HG02885 (cell line): ENCODE measurements at regions not wholly inside any gene's neighbourhood (a gene's known extent, or its start where the extent isn't known, plus 50 kb on each side); places are given as distances from the start of the nearest gene placed in this dataset.

Experiments
- ATAC-seq: cut with Tn5 transposase; IDR thresholded peaks from one replicate; pipeline ENCODE4 v1.9.1; 2021; ENCODE audit warnings: mild to moderate bottlenecking; ENCODE audit not compliant: unreplicated experiment, poor library complexity

DNA sequence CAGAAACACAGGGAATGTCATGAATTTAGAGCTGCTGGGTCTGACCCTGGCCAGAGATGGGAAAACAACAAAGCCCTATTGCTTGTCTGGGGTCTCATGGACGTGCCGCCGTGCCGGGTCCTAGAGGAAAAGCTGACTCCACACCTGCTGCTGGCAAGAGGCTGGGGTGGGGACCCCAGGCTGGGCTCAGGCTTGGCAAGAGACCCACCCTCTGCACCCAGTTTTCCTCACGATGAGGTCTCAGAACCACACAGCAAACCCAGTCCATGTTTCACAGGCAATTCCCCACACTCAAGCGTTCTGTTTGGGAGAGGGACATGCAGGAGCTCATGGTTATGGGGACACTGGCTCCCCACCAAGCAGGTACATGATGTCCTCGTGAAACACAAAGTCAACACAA, 367.3 kb upstream of the SALL3 start:
- ATAC-seq, result no peak

DNA sequence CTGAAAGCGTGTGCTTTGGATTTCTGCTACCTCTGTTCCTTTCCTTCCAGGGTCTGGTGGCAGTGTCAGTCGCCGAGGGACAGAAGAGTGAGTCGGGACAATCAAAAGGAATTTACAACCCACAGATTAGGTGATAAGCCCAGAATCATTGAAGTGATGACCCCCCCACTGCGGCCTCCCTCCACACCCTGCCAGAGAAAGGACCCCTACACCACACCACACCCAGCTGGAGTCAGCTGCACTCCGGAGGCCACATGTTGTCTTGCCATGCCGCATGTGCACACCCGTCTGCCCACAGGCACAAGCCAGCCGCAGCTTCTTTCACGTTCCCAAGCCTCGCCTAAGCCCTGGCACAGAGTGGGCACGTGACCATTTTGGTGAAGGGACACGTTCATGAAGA, 366.8 kb upstream of the SALL3 start:
- ATAC-seq, result no peak

DNA sequence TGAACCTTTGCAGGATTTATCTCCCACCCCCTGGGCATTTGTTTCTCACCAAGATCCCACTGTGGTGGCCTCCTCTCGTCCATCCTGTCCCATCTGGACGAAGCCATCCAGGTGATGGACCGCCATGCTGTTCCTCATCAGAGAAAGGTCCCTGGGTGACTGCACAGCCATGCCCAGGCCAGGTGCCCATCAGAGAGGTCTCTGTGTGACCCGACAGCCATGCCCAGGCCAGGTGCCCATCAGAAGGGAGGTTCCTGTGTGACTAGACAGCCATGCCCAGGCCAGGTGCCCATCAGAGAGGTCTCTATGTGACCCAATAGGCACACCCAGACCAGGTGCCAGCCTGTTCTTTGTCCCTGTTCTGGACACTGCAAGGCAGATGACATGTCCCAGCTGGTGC, 360.9 kb upstream of the SALL3 start:
- ATAC-seq, result no peak

DNA sequence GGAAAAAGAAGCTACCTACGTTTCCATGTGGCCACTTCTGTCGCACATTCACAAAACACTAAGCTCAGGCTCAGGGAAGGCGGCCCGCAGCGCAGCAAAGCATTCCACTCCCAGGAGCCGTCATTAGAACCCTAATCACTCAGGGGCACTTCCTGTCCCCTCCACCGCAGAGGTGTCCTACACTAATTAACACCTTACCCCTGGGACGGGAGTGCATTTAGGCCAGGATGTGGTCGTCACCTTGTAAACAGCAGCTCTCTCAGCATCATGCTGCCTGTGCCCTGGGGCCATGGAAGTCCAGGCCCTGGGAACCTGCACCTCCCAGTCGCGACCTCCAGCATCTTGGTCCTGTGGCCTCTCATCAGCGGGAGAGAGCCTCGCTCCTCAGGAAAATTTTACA, 359.8 kb upstream of the SALL3 start:
- no peak for ATAC-seq

DNA sequence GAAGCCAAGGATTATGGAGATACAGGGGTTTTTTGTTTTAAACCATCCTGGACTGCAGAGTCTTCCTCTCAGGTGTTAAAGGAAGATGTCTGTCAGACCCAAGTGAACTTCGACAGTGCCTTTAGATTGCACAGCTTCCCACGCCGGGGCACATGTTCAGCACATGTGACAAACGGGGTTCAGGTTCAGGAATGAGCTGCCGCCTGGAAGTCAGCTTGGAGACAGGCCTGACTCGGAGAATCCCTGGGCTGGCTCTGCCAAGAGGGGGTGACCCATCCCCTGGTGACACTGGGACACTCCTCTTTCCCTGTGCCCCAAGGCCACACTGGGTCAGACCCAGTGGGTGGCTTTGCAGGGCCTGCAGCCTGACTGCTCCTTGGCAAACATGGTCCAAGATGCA, 359.3 kb upstream of the SALL3 start:
- no peak for ATAC-seq

DNA sequence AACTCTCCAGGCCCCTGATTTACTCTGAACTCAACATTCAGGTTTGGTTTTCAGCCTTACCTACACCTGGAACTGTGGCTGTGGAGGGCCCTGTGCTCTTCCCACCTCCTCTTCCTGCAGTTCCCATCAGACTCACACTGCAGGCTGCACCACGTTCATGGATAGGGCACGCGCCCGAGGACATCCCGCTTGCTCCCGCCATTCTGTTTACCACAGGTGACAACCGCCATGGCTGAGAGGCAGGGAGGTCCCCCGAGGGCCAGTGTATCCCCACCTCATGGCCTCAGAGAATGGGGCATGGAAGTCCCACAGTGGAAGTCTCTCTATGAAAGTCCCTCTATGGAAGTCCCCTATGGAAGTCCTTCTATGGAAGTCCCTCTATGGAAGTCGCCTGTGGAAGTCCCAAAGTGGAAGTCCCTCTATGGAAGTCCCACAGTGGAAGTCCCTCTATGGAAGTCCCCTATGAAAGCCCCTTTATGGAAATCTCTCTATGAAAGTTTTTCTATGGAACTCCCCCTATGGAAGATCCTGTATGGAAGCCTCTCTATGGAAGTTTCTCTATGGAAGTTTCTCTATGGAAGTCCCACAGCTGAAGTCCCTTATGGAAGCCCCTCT, 358.4 kb upstream of the SALL3 start:
- no peak for ATAC-seq

DNA sequence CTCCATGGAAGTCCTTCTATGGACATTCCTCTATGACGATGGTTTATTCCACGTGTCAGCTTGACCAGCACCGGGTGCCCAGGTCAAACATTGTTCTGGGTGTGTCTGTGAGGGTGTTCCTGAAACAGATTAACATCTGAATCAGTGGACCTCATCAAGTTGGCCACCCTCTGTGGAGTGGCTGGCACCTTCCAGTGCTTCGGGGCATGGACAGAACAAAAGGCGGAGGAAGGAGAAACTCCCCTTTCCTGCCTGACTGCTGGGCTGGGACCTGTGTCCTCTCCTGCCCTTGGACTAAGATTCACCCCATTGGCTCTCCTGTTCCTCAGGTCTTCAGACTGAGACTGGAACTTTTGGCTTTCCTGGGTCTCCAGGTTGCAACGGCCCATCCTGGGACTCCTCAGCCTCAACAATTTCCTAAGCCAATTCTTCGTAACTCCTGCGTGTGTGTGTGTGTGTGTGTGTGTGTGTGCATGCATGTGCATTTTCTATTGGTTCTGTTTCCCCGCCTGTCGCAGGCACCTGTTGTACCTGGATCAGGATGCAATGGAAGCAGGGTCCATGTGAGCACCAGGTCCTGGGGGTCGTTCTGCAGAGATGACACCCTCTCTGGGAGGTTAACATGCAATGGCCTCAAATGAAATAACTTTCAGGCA, 357.2 kb upstream of the SALL3 start:
- no peak for ATAC-seq

DNA sequence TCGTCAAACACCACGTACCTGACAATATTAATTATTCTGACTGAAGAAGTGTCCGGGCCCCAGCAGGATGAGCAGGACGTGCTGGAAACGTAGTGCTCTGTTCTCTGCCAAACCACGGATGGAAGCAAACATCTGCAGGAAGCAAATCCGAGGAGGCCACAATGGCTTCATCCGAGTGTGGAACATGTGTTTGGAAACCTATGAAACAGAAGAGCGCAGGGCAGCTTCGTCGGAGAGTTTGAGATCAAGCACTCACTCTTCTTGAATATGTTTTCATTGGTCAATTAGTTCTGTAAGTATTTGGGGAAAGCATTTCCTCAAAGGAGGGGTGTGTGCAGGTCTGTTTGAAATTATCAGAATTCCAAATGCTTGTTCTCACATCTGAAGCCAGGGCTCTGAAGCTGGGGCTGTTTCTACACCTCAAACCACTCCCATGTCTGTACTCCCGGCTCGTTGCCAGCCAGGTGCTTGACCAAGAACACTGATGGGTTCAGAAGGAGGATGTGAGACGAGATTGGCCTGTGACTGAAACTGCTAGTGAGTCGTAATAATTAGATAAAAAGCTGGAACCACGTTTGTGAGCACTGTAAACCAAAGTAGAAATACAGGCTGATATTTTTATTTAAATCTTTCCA, 356.6 kb upstream of the SALL3 start:
- no peak for ATAC-seq

DNA sequence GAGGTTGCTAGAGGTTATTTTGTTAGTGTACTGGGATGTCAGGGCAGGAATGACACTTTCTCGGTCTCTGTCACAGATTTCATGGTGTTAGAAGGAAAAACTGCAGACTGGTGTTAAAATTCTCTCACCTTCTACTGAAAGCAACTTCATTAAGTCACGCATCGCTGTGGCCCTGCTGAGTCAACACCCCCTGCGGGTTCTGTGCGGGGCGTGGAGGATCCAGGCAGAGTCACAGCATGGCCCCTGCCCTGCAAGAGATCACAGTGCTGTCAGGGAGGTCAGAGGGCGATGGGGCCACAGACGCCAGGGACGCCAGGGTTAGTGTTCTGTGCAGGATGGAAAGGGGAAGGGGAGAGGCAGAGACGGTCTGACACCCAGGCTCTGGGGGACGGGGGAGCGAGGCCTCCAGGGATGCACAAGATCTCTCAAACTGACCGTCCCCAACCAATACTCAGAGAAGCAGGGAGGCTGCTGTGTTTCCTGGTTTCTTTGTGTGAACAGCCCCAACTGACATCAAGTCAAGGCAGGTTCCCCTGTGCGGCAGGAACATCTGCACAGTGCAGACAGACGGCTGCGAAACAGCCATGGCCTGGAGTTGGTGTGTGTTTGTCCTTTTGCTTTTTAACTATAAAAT, 354.9 kb upstream of the SALL3 start:
- no peak for ATAC-seq

DNA sequence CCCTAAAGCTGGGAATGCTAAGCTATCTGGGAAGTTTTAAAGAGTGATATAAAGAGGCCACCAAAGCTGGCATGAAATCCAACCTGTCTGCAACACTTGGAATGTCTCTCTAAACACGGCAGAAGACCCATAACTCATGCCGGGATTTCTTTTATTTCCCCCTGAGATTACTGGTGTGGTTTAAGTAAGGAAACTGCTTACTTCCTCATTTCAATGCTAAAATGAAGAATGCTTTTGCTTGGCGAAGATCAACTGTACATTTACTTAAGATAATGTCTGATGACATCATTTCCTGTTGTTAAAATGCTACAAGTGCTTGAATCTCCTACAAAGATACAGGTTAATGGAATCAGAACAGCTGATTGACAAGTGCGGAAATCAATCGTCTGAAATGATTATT, 353.8 kb upstream of the SALL3 start:
- ATAC-seq, result no peak

DNA sequence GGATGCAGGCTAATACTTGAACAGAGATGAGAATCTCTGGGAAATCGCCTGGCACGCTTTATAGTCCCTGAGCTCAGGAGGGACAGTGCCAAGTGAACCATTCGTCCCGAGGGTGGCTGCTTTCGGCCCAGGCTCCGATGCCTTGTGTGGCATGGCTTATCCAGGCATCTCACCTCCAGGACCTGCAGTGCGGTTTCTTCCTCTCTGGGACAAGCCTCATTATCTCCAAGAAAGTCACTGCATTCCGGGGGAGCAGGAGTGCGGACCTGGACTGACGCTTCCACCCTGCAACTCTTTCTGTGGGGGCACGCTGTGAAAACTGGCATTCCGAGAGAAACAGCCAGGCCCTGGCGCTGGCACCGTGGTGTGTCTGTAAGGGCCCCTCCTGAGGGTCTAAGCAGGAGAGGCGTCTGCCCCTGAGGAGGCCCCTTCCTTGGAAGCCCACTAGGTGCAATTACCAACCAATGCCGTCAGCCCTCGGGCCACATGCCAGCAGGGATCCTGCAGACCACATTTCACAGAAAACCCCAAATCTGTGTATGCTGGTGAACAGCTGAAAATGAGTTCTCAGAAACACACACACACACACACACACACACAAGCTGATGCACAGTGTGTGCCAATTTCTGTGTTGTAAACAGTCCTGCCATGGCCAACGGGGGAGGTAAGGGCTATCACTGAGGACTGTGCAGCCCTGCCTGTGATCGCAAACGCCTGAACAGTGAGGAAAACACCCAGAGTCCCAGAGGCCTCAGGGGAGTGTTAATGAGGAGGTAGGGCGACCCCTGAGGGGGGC, 351.9 kb upstream of the SALL3 start:
- no peak for ATAC-seq

DNA sequence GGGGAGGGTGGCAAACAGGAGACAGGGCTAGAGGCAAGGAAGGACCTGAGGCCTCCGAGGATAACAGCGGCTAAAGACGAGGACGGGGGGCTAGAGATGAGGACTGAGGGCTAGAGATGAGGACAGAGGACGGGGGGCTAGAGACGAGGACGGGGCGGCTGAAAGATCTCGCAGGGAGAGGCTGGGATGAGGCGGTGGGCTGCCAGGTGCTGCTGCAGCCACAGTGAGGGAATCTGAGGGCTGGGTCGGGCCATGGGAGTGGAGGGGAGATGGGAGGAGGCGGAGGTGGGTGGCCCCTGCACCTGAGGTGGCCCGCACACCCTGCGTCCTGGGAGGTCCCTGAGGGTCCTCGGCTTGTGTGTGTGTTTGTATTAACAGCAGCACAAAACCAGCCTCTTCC, 350.2 kb upstream of the SALL3 start:
- ATAC-seq, result no peak

DNA sequence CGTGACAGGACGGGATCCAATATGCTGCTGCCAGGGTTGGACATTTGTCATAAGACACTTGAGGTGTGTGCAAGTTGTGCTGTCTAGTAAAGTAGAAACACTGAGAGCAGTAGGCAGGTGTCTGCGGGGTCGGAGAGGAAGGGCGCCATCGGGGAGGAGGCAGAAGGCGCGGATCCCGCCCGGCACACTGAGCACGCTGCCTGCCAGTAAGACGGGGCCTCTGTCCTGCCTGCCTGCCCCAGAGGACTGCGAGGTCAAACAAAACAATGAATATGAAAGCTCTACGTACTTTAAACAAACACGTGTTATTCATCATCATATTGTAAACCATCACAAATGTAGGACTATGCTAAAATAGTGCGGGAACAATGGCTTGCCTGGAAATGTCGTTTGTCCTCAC, 349.3 kb upstream of the SALL3 start:
- no peak for ATAC-seq

DNA sequence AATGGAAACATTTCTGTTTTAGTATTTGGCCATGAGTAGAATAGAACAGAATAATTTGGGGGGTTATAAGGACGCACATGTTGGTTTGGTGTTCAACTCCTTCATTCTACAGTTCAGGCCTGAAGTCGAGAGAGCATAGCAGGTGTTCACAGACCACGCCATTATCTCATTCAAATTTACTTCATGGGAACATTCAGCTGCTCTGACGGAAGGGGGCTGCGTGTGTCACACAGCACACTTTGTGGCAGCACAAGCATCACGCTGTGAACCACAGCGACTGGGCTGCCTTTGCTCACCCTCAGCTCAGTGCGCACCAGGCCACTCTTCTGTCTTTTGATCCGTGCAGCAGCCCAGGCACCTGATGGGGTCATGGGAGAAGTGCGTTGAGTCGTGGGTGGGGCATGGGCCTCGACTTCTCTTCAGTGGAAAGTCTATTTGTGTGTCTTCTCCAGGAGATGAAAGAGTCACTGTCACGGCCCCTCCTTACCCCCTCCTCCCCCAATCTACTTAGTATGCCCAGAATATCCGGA, 348.6 kb upstream of the SALL3 start:
- no peak for ATAC-seq

DNA sequence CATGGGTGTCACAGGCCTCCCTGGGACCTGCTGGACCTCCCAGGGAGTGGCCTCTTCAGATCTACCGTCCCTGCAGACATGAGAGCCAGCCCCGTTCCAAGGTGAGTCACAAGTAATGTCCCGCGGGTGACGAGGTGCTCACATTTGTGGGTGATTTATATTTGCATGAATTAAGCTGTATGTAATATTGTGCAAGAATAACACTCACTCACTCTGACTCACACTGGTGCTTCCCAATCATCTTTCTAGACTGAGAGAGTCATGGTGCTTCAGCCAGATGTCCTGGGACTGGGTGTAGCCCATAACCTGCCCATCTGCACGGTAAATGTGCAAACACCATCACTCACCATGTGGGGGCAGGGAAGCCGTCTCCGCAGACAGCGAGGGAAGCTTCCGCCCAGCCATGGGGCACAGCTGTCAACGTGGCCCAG, 347.5 kb upstream of the SALL3 start:
- ATAC-seq, result no peak

DNA sequence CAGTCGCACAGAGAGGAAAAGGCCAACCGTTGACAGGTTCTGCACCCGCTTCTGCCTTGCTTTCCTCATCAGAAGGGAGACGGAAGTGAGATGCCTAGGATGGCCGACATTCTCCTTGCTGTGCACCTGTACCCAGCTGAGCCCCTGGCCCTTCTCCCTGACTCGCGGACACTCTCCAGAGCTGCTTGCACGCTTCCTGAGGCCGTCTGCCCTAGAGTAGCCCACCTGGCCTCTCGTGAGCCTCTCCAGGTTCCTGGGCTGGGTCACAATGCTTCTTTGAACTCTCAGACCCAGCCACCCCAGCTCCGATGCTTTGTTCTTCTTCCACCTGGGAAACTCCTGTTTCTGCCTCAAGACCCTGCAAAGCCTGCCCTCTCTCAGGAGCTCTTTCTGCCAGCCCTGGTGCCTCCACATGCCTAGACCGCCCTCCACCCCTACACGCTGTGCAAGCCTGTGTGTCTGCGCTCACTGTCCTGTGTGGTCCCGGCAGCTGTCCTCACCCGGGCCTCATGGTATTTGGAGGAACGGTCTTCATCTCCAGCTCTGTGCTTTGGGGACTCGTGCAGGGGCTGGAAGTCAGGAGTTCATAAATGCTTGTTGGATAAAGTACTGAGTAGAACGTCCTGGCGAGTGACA, 345.4 kb upstream of the SALL3 start:
- ATAC-seq, result no peak

DNA sequence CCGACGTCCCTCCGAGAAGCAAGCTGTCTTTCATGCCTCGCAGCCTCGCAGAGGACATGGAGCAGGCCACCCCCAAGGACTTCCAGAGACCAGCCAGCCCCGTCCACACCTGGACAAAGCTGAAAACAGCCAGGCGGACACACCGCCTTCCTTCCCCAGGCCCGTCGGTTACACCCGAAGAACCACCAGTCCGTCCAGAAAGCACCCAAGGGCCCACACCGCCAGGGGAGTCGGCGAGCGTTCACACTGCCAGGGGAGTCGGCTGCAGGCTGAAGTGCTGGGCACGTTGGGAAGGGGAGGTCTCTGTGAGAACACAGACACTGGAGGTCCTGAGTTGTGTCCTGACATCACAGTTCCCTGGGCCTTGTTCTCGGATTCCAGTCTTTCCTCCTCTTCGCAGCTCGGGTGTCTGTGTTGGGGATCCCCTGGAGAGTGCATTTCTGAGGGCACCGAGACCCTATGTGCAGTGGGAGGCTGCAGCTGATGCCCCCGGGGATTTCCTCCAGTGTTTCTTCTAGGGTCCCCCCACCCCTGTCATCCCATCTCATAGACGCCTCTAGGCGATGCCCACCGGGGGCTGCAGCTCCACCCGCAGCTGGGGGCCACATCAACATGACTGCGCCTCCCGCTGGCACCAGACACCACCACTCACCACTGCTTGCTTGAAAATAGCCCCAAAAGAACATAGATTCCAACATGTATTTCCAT, 344.4 kb upstream of the SALL3 start:
- ATAC-seq, result no peak

DNA sequence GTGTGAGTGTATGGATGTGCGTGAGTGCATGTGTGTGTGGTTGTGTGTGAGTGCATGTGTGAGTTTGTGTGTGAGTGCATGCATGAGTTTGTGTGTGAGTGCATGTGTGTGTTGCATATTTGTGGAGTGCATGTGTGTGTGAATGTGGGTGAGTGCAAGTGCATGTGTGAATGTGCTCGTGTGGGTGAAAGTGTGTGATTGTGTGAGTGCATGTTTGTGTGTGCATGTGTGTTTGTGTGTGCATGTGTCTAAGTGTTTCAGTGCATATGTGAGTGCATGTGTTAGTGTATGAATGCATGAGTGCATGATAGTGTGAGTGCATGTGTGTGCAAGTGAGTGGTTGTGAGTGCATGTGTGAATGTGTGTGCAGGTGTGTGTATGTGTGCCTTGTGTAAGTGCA, 343.4 kb upstream of the SALL3 start:
- ATAC-seq, result no peak
